A673 (cell line): ENCODE measurements at regions not wholly inside any gene's neighbourhood (a gene's known extent, or its start where the extent isn't known, plus 50 kb on each side); places are given as distances from the start of the nearest gene placed in this dataset.

Source experiments
- EZH2 ChIP-seq: fragments of 200-600 bp; sonication (generic); IDR thresholded peaks from 2 replicates; pipeline ENCODE4 v1.6.1; 2017; ENCODE audit warnings: borderline replicate concordance, low read depth, mild to moderate bottlenecking, mixed read lengths, antibody characterized with exemption, low read length; ENCODE audit not compliant: poor library complexity, severe bottlenecking
- TF ChIP-seq, protein P1 (sequence below): fragments of 300-800, 200-600 bp; sonication (generic); conservative IDR thresholded peaks from 2 replicates; pipeline ENCODE4 v1.5.1; 2017; ENCODE audit warnings: low read depth, mild to moderate bottlenecking, antibody characterized with exemption, low read length, moderate library complexity, mixed read lengths

DNA sequence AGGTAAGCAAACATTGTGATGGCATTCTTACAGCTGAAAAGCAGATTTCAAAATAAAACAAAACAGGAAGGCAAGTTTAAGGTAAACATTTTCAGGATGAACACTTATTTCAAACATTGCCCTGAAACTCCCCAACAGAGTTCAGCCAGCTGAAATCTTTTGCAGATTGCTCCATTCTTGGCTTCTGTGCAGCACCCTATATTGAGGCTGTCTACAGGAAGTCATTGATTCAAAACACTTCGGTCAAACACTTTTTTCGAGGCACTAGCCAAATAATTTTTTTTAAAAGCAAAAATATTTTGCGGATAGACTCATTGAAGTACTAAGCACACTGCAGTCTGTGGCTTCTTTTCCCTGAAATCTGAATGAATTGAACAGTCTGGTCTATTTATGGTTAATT is 318.1 kb upstream of the PDE3A start:
- TF ChIP-seq, protein P1, sequence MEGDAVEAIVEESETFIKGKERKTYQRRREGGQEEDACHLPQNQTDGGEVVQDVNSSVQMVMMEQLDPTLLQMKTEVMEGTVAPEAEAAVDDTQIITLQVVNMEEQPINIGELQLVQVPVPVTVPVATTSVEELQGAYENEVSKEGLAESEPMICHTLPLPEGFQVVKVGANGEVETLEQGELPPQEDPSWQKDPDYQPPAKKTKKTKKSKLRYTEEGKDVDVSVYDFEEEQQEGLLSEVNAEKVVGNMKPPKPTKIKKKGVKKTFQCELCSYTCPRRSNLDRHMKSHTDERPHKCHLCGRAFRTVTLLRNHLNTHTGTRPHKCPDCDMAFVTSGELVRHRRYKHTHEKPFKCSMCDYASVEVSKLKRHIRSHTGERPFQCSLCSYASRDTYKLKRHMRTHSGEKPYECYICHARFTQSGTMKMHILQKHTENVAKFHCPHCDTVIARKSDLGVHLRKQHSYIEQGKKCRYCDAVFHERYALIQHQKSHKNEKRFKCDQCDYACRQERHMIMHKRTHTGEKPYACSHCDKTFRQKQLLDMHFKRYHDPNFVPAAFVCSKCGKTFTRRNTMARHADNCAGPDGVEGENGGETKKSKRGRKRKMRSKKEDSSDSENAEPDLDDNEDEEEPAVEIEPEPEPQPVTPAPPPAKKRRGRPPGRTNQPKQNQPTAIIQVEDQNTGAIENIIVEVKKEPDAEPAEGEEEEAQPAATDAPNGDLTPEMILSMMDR = no peak
- TF ChIP-seq EZH2 = no peak
